ENCODE measurements at regions not wholly inside any gene's neighbourhood (a gene's known extent, or its start where the extent isn't known, plus 50 kb on each side); places are given as distances from the start of the nearest gene placed in this dataset.
"Not testable (repeated sequence)": the region's sequence is repeated elsewhere in the genome, so short reads cannot be mapped to it uniquely, and the experiment has no call there.

GRCh38 chr2:145792745-145793144, 1272.8 kb upstream of the ZEB2 start:
- DNase-seq: no peak

- DNase-seq: no peak
Measured at GRCh38 chr2:145789636-145790035, 1269.7 kb upstream of the ZEB2 start.

- not testable (repeated sequence) for DNase-seq
Measured at GRCh38 chr2:145787597-145788361, 1267.9 kb upstream of the ZEB2 start.

- DNase-seq: not testable (repeated sequence)
Measured at GRCh38 chr2:145782607-145783006, 1262.7 kb upstream of the ZEB2 start.

- no peak for DNase-seq
Measured at GRCh38 chr2:145777914-145778313, 1258.0 kb upstream of the ZEB2 start.

- no peak for DNase-seq
Measured at GRCh38 chr2:145777297-145777696, 1257.4 kb upstream of the ZEB2 start.

GRCh38 chr2:145775591-145775990, 1255.7 kb upstream of the ZEB2 start:
- no peak for DNase-seq

- peak in 1 of 2 donors; percentile 19 for DNase-seq
Measured at GRCh38 chr2:145771525-145771924, 1251.6 kb upstream of the ZEB2 start.

GRCh38 chr2:145769011-145769716, 1249.2 kb upstream of the ZEB2 start:
- DNase-seq: no peak

- no peak for DNase-seq
Measured at GRCh38 chr2:145765874-145766273, 1246.0 kb upstream of the ZEB2 start.

- no peak for DNase-seq
Measured at GRCh38 chr2:145764631-145765030, 1244.7 kb upstream of the ZEB2 start.

GRCh38 chr2:145760781-145761649, 1241.1 kb upstream of the ZEB2 start:
- DNase-seq: no peak

GRCh38 chr2:145759228-145759915, 1239.5 kb upstream of the ZEB2 start:
- no peak for DNase-seq

GRCh38 chr2:145757503-145758246, 1237.8 kb upstream of the ZEB2 start:
- DNase-seq: no peak

- DNase-seq: no peak
Measured at GRCh38 chr2:145755019-145755837, 1235.3 kb upstream of the ZEB2 start.

- DNase-seq: no peak
Measured at GRCh38 chr2:145753966-145754365, 1234.0 kb upstream of the ZEB2 start.

GRCh38 chr2:145753041-145753608, 1233.2 kb upstream of the ZEB2 start:
- DNase-seq: no peak

GRCh38 chr2:145752091-145752806, 1232.3 kb upstream of the ZEB2 start:
- peak in 1 of 2 donors; percentile 39 for DNase-seq

- DNase-seq: peak; percentile 18 to 92
Measured at GRCh38 chr2:145751629-145752028, 1231.7 kb upstream of the ZEB2 start.

- DNase-seq: no peak
Measured at GRCh38 chr2:145751155-145751554, 1231.2 kb upstream of the ZEB2 start.
